Activated CD8-positive, alpha-beta T cell treated with anti-CD3 and anti-CD28 coated beads, Interleukin-2, amount 10 ng/mL, durations not matched to agents 7 days and 5 days (primary cell): ENCODE measurements at regions not wholly inside any gene's neighbourhood (a gene's known extent, or its start where the extent isn't known, plus 50 kb on each side); places are given as distances from the start of the nearest gene placed in this dataset.
"Not testable (repeated sequence)": the region's sequence is repeated elsewhere in the genome, so short reads cannot be mapped to it uniquely, and the experiment has no call there.

Source experiments
- ATAC-seq: fragments of 150-1000 bp; cut with Tn5 transposase; one replicate; pipeline ENCODE4 v1.10.0; 2021; ENCODE audit warnings: moderate library complexity
- CTCF ChIA-PET: fragments of 350-600 bp; sonication (Branson Sonifier 250); formaldehyde crosslinking; loops from one replicate; lab custom pipeline; 2021; ENCODE audit warnings: antibody characterized with exemption; lab: Charles Lee
- POLR2A ChIA-PET: fragments of 350-600 bp; sonication (Branson Sonifier 250); formaldehyde crosslinking; loops from one replicate; lab custom pipeline; 2021; ENCODE audit warnings: antibody characterized with exemption; lab: Charles Lee
- DNase-seq: peaks from one replicate; pipeline ENCODE4 v3.0.0-alpha.2; 2020
- H3K27ac Mint-ChIP-seq: one replicate; pipeline ENCODE4 v1.8.0; 2021; ENCODE audit warnings: mild to moderate bottlenecking, mixed read lengths
- H3K27me3 Mint-ChIP-seq: one replicate; pipeline ENCODE4 v1.8.0; 2021; ENCODE audit warnings: low read depth, mixed read lengths
- H3K36me3 Mint-ChIP-seq: one replicate; pipeline ENCODE4 v1.8.0; 2021; ENCODE audit warnings: low read depth, mixed read lengths
- H3K4me1 Mint-ChIP-seq: one replicate; pipeline ENCODE4 v1.8.0; 2021; ENCODE audit warnings: low read depth, mixed read lengths
- H3K4me3 Mint-ChIP-seq: one replicate; pipeline ENCODE4 v1.8.0; 2021; ENCODE audit warnings: mild to moderate bottlenecking, mixed read lengths
- H3K9me3 Mint-ChIP-seq: one replicate; pipeline ENCODE4 v1.8.0; 2022; ENCODE audit warnings: mixed read lengths; ENCODE audit not compliant: insufficient read depth

DNA sequence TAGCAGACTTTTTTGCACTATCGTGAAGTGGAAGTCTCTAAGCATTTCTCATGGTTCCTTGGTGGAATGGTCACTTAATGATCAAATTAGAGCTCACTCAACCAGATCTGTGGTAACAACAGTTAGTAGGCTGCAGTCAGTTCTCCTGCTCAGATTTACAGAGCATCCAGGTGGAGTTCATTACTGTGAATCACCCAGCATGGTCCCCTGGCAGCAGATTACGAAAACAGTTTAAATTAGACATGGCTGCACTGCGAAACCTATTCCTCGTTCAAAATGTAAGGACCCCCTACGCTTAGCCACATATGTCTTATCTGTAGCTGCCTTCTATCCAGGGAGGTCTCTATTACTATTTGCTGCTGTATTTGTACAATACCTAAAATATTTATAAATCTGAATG lies 823.6 kb upstream of the ARRDC3 start:
- Mint-ChIP-seq H3K4me3 (no peak overlapping the region), H3K9me3 (no peaks in the 10 kb centered on the region), H3K27me3 (no peaks in the 10 kb centered on the region), H3K36me3 (no peaks in the 10 kb centered on the region), H3K27ac (no peak overlapping the region), H3K4me1 (no peaks in the 10 kb centered on the region)
- ChIA-PET CTCF (no interaction called here), POLR2A (no interaction called here)
- no peak for DNase-seq
- no peak for ATAC-seq

DNA sequence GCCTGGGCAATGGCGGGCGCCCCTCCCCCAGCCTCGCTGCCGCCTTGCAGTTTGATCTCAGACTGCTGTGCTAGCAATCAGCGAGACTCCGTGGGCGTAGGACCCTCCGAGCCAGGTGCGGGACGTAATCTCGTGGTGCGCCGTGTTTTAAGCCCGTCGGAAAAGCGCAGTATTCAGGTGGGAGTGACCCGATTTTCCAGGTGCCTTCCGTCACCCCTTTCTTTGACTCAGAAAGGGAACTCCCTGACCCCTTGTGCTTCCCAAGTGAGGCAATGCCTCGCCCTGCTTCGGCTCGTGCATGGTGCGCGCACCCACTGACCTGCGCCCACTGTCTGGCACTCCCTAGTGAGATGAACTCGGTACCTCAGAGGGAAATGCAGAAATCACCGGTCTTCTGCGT lies 815.9 kb upstream of the ARRDC3 start:
- H3K4me3 Mint-ChIP-seq, H3K36me3 Mint-ChIP-seq, H3K27ac Mint-ChIP-seq, ATAC-seq, H3K4me1 Mint-ChIP-seq, H3K9me3 Mint-ChIP-seq, CTCF ChIA-PET, DNase-seq, POLR2A ChIA-PET, H3K27me3 Mint-ChIP-seq: not testable (repeated sequence)

DNA sequence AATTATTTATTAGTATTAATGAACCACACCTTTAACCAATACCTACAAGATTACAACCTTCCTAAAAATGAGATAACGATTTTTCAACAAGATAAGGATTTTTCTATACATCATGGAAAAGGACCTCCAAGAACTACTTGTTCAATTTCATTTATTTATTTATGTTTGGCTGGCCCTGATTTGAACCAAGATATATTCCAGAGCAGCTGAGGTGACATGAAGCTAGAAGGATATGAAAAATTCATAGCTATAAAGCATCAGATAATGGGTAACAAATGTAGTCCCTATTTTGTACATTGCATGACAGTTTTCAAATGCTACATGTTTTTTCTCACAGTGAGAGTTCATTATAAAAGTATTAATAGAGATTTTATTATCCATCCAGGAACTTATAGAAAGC lies 798.5 kb upstream of the ARRDC3 start:
- no peak overlapping the region for H3K4me3 Mint-ChIP-seq
- CTCF ChIA-PET = no interaction called here
- POLR2A ChIA-PET = no interaction called here
- no peaks in the 10 kb centered on the region for H3K27me3 Mint-ChIP-seq
- H3K4me1 Mint-ChIP-seq = no peaks in the 10 kb centered on the region
- no peak for DNase-seq
- no peak overlapping the region for H3K27ac Mint-ChIP-seq
- no peaks in the 10 kb centered on the region for H3K36me3 Mint-ChIP-seq
- H3K9me3 Mint-ChIP-seq = no peaks in the 10 kb centered on the region
- ATAC-seq = no peak

DNA sequence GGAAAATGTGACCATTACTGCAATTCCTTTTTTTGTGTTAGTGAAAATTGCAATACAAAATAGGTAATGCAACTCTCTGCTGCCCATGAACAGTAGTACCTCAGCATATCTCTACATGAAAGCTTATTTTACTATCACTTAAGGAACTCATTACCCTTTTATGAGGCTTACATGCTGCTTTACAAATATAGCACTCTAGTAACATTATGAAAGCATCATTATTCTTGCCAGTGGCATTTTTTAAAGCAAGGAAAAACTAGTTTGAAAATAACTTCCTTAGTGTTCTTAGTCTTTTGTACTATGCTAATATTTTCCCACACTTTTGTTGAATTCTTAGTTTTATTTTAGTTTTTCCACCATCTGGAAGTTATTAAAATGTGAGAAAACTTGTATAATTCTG lies 797.3 kb upstream of the ARRDC3 start:
- Mint-ChIP-seq H3K27ac (no peak overlapping the region), H3K27me3 (no peaks in the 10 kb centered on the region), H3K36me3 (no peaks in the 10 kb centered on the region), H3K4me3 (no peak overlapping the region), H3K9me3 (no peaks in the 10 kb centered on the region), H3K4me1 (no peaks in the 10 kb centered on the region)
- DNase-seq (no peak), ATAC-seq (no peak)
- POLR2A ChIA-PET = no interaction called here
- CTCF ChIA-PET = no interaction called here

DNA sequence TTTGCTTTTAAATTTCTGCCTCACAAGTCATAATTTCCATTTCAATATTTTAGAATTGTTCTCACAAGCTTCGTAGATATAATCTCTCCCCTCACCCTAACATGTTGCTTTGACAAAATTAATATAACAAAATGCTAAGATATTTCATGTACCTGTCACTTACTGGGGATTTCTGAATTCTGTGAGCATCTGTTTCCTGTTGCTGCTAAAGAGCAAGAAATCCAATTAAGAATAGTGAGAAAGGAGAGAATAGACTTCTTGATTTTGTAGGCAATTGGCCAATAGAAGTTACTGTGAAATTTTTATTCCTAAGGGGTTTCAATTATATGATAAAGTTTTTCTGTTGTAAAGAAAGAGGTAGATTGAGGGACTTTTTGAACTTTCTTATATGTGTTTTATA lies 796.5 kb upstream of the ARRDC3 start:
- POLR2A ChIA-PET = no interaction called here
- CTCF ChIA-PET = no interaction called here
- Mint-ChIP-seq H3K27ac (no peak overlapping the region), H3K4me3 (no peak overlapping the region), H3K9me3 (no peaks in the 10 kb centered on the region), H3K4me1 (no peaks in the 10 kb centered on the region), H3K36me3 (no peaks in the 10 kb centered on the region), H3K27me3 (no peaks in the 10 kb centered on the region)
- ATAC-seq = no peak
- DNase-seq = no peak

DNA sequence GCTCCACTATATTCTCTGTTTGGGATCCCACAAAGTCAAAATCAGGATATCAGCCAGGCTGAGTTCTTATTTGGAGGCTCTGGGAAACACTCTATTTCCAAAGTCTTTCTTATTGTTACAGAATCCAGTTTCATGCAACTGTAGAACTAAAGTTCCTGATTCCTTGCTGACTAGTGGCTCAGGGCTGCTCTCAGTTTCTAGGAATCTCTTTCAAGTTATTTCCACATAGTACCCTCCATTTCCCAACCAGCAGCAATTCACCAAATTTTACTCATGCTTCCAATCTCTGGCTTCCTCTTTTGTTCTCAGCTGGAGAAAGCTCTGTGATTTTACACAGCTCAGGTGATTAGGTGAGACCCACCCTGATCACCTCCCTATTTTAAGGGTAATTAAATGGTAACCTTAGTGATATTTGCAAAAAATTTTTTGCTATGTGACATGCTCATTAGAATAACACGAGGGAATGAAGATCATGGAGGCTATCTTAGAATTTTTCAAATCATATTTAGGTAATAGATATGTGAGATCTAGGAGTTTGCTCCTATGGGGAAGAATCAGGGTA lies 794.9 kb upstream of the ARRDC3 start:
- H3K4me3 Mint-ChIP-seq = no peak overlapping the region
- DNase-seq (no peak), ATAC-seq (no peak)
- H3K27me3 Mint-ChIP-seq = no peaks in the 10 kb centered on the region
- H3K4me1 Mint-ChIP-seq = no peaks in the 10 kb centered on the region
- H3K9me3 Mint-ChIP-seq = peaks cover 4% of the 10 kb centered on the region
- no peaks in the 10 kb centered on the region for H3K36me3 Mint-ChIP-seq
- ChIA-PET POLR2A (no interaction called here), CTCF (no interaction called here)
- H3K27ac Mint-ChIP-seq = no peak overlapping the region

DNA sequence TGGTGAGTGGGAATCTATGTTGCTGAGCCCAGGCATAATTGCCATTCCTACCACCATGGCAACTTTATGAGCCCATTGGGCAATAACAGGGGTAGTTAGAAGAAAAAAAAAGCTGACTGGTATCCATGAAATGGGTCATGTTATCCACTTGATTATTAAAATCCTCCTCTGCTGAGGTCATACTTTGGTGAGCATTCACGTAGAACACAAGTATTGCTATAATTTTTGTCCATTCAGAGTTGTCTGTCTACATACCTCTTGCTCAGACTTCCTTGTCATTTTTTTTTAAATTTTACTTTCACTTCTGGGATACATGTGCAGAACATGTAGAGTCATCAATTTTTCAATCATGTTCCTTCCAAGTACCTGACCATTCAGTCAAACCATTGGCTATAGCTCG lies 780.8 kb upstream of the ARRDC3 start:
- Mint-ChIP-seq H3K36me3 (no peaks in the 10 kb centered on the region), H3K4me1 (no peaks in the 10 kb centered on the region), H3K27ac (no peak overlapping the region), H3K4me3 (no peak overlapping the region), H3K27me3 (no peaks in the 10 kb centered on the region), H3K9me3 (no peaks in the 10 kb centered on the region)
- DNase-seq (no peak), ATAC-seq (no peak)
- CTCF ChIA-PET = no interaction called here
- POLR2A ChIA-PET = no interaction called here

DNA sequence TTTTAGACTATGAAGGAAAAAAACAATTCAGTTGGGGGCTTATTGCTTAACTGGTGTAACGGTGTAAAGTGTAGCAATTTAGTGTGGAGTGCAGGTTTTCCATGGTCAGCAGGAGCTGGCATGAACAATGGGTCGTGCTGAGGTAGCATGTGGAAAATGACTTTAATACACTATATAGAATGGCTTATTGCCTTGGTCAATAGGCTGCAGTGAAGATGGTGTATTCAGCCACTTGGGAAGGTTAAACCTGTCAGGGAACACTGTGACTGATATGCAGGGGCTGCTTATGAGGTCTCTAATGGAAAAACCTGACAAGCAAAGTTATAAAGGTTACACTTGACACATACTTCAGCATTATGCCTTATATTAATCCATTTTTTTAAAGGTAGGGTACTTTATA lies 764.7 kb upstream of the ARRDC3 start:
- ATAC-seq (no peak), DNase-seq (no peak)
- Mint-ChIP-seq H3K4me3 (no peak overlapping the region), H3K27me3 (no peaks in the 10 kb centered on the region), H3K4me1 (no peaks in the 10 kb centered on the region), H3K36me3 (no peaks in the 10 kb centered on the region), H3K27ac (no peak overlapping the region), H3K9me3 (no peaks in the 10 kb centered on the region)
- ChIA-PET CTCF (no interaction called here), POLR2A (no interaction called here)

DNA sequence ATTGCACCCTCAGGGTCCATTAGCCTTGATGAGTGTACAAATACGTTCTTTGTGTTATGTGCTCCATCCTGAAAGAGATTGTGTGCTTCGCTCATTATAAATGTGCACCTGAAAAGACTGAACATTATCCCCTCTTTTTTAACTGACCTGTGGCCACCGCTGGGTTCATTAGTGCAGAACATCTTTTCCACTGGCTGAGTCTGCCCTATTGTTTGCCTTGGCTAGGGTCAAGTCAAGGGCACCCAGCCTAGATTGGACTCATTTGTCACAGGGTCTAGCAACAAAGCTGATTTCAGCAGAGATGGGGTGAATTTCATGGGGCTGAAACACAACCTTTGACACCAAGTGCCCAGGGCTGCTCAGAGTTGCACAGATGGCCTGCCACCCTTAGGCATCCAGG lies 764.1 kb upstream of the ARRDC3 start:
- ChIA-PET POLR2A (no interaction called here), CTCF (no interaction called here)
- no peak overlapping the region for H3K27ac Mint-ChIP-seq
- H3K9me3 Mint-ChIP-seq = no peaks in the 10 kb centered on the region
- no peaks in the 10 kb centered on the region for H3K4me1 Mint-ChIP-seq
- DNase-seq = no peak
- ATAC-seq = no peak
- no peak overlapping the region for H3K4me3 Mint-ChIP-seq
- H3K27me3 Mint-ChIP-seq = no peaks in the 10 kb centered on the region
- H3K36me3 Mint-ChIP-seq = no peaks in the 10 kb centered on the region

DNA sequence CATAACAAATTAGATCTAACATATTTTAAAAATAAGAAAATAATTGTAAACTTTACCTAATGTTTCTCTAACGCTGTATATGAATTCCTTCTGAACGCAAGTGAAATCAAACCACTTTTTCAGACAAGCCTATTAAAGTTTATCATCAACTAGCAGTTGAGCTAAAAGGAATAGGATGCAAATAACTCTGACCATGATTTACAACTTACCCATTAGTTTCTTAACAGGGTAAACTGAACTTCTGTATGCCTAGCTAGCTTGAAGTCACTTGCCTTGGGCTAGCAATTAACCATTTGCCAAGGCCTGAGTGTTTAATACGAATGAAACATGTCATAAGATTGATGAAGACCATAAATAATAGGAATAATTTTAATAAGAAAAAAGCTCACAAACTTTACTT lies 762.7 kb upstream of the ARRDC3 start:
- Mint-ChIP-seq H3K27me3 (no peaks in the 10 kb centered on the region), H3K36me3 (no peaks in the 10 kb centered on the region), H3K4me1 (no peaks in the 10 kb centered on the region), H3K27ac (no peak overlapping the region), H3K4me3 (no peak overlapping the region), H3K9me3 (no peaks in the 10 kb centered on the region)
- ATAC-seq = no peak
- POLR2A ChIA-PET = no interaction called here
- DNase-seq = no peak
- CTCF ChIA-PET = no interaction called here

DNA sequence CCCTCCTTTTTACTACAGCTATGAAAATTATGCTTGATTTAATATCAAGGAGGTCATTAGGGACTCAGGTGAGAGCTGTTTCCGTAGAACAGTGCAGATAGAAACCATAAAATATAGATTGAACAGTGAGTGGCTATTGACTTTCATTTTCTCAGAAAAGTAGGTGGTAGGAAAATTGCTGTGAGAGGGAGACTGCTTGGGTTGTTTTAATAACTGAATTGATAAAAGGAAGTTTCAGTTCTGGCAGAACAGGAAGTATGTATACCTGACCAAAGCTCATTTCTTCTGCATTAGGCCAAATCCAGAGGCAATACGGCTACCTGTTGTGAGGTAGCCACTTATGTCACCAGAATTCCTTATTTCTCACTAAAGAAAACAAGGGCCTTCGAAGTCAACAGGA lies 761.7 kb upstream of the ARRDC3 start:
- no peaks in the 10 kb centered on the region for H3K4me1 Mint-ChIP-seq
- H3K9me3 Mint-ChIP-seq = no peaks in the 10 kb centered on the region
- no peaks in the 10 kb centered on the region for H3K36me3 Mint-ChIP-seq
- no peaks in the 10 kb centered on the region for H3K27me3 Mint-ChIP-seq
- CTCF ChIA-PET = no interaction called here
- H3K4me3 Mint-ChIP-seq = no peak overlapping the region
- no peak overlapping the region for H3K27ac Mint-ChIP-seq
- DNase-seq (no peak), ATAC-seq (no peak)
- POLR2A ChIA-PET = no interaction called here

DNA sequence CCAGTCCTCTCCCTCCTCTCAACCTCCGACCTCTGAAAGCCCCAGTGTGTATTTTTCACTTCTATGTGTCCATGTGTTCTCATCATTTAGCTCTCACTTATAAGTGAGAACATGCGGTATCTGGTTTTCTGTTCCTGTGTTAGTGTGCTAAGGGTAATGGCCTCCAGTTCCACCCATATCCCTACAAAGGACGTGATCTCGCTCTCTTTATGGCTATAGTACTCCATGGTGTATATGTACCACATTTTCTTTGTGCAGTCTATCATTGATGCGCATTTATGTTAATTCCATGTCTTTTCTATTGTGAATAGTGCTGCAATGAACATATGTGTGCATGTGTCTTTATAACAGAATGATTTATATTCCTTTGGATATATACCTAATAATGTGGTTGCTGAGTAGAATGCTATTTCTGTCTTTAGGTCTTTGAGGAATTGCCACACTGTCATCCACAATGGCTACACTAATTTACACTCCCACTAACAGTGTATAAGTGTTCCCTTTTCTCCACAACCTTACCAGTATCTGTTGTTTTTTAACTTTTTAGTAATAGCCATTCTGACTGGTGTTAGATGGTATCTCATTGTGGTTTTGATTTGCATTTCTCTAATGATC lies 749.3 kb upstream of the ARRDC3 start:
- CTCF ChIA-PET, ATAC-seq, H3K36me3 Mint-ChIP-seq, H3K4me1 Mint-ChIP-seq, H3K27me3 Mint-ChIP-seq, H3K9me3 Mint-ChIP-seq, DNase-seq, H3K4me3 Mint-ChIP-seq, H3K27ac Mint-ChIP-seq, POLR2A ChIA-PET: not testable (repeated sequence)

DNA sequence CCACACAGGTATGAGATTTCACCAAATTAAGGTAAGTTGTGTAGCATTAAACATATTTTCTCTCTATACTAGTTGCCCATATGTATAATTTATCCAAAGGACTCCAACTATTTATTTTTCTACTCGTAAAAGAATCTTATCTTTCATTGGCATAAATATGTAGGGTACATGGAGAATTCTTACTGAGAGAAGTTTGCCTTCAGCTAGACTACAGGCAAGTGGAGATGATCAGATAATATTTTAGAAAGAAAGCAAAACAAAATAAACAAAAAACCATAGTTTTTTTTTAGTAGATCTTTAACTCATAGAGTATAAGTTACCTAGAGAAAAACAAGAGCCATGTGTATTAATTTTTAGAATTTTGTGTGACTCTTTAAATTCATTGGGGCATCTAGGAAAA lies 743.1 kb upstream of the ARRDC3 start:
- Mint-ChIP-seq H3K4me3 (no peak overlapping the region), H3K36me3 (no peaks in the 10 kb centered on the region), H3K27me3 (no peaks in the 10 kb centered on the region), H3K27ac (no peak overlapping the region), H3K9me3 (no peaks in the 10 kb centered on the region), H3K4me1 (no peaks in the 10 kb centered on the region)
- ChIA-PET POLR2A (no interaction called here), CTCF (no interaction called here)
- no peak for ATAC-seq
- no peak for DNase-seq
